ENCODE measurements at regions not wholly inside any gene's neighbourhood (a gene's known extent, or its start where the extent isn't known, plus 50 kb on each side); places are given as distances from the start of the nearest gene placed in this dataset.

DNA sequence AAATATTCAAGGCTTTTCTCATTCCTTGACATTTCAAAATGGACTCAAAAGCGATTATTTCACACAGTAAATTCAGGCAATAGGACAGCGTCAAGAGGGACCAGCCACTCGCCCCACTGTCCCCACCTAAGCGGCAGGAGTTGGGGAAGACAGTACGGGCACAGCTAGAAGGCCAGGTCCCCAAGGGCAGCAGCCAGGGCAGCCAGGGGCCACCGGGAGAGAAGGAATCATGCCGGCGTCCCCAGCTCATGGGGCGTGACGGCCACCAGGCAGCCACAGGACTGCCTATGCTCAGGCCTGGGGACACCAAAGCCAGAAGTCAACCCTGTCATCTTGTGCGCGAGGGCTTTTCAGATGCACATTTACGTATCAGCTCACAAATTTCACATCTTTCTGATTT lies 225.7 kb upstream of the PPP2R2D start:
- CTCF ChIA-PET: no interaction called here
- no peak for FAIRE-seq

More for the DNA sequence above, 225.7 kb upstream of the PPP2R2D start:
- DNase-seq (ENCODE audit: low read depth, low spot score) (no peak), ATAC-seq (no peak)
- no peaks in the 10 kb centered on the region for H3K4me1 ChIP-seq (ENCODE audit: control insufficient read depth, insufficient read depth, low read length)
- no peak overlapping the region for H3K9ac ChIP-seq (ENCODE audit: control insufficient read depth, insufficient read depth, low read length)
- H2AFZ ChIP-seq (ENCODE audit: control insufficient read depth, low read depth, low read length): no peak overlapping the region
- TF ChIP-seq, protein P1, sequence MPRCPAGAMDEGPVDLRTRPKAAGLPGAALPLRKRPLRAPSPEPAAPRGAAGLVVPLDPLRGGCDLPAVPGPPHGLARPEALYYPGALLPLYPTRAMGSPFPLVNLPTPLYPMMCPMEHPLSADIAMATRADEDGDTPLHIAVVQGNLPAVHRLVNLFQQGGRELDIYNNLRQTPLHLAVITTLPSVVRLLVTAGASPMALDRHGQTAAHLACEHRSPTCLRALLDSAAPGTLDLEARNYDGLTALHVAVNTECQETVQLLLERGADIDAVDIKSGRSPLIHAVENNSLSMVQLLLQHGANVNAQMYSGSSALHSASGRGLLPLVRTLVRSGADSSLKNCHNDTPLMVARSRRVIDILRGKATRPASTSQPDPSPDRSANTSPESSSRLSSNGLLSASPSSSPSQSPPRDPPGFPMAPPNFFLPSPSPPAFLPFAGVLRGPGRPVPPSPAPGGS (IDR thresholded peaks at IDR 0.05; ENCODE audit: borderline replicate concordance, insufficient read depth, low read depth, low read length, poor library complexity, severe bottlenecking): no peak
- TF ChIP-seq TCF12 (IDR thresholded peaks at IDR 0.05; ENCODE audit: low read depth, low read length) (no peak), EZH2 (IDR thresholded peaks at IDR 0.05; ENCODE audit: borderline replicate concordance, control insufficient read depth, low read depth, low read length) (no peak), TCF7 (IDR thresholded peaks at IDR 0.05; ENCODE audit: borderline replicate concordance) (no peak), SIX5 (IDR thresholded peaks at IDR 0.05; ENCODE audit: low read depth, low read length, severe bottlenecking) (no peak), HDAC6 (IDR thresholded peaks at IDR 0.05; ENCODE audit: unreplicated experiment) (no peak), TCF3 (IDR thresholded peaks at IDR 0.05; ENCODE audit: borderline replicate concordance, insufficient read depth, low read depth, low read length) (no peak), GATAD2B (conservative IDR thresholded peaks at IDR 0.05; ENCODE audit: low read depth) (no peak), FOXK2 (IDR thresholded peaks at IDR 0.05) (no peak), YY1 (IDR thresholded peaks at IDR 0.05; ENCODE audit: low read depth, low read length) (no peak), JUND (IDR thresholded peaks at IDR 0.05; ENCODE audit: low read depth, low read length) (no peak)
- TF ChIP-seq, protein P2, sequence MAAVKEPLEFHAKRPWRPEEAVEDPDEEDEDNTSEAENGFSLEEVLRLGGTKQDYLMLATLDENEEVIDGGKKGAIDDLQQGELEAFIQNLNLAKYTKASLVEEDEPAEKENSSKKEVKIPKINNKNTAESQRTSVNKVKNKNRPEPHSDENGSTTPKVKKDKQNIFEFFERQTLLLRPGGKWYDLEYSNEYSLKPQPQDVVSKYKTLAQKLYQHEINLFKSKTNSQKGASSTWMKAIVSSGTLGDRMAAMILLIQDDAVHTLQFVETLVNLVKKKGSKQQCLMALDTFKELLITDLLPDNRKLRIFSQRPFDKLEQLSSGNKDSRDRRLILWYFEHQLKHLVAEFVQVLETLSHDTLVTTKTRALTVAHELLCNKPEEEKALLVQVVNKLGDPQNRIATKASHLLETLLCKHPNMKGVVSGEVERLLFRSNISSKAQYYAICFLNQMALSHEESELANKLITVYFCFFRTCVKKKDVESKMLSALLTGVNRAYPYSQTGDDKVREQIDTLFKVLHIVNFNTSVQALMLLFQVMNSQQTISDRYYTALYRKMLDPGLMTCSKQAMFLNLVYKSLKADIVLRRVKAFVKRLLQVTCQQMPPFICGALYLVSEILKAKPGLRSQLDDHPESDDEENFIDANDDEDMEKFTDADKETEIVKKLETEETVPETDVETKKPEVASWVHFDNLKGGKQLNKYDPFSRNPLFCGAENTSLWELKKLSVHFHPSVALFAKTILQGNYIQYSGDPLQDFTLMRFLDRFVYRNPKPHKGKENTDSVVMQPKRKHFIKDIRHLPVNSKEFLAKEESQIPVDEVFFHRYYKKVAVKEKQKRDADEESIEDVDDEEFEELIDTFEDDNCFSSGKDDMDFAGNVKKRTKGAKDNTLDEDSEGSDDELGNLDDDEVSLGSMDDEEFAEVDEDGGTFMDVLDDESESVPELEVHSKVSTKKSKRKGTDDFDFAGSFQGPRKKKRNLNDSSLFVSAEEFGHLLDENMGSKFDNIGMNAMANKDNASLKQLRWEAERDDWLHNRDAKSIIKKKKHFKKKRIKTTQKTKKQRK (IDR thresholded peaks at IDR 0.05; ENCODE audit: low read depth, low read length): no peak
- TF ChIP-seq, protein P3, sequence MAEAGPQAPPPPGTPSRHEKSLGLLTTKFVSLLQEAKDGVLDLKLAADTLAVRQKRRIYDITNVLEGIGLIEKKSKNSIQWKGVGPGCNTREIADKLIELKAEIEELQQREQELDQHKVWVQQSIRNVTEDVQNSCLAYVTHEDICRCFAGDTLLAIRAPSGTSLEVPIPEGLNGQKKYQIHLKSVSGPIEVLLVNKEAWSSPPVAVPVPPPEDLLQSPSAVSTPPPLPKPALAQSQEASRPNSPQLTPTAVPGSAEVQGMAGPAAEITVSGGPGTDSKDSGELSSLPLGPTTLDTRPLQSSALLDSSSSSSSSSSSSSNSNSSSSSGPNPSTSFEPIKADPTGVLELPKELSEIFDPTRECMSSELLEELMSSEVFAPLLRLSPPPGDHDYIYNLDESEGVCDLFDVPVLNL (IDR thresholded peaks at IDR 0.05; ENCODE audit: low read depth, low read length): no peak
- 49% methylated on average over 13 of the region's 13 CpGs for WGBS (ENCODE audit: insufficient coverage, insufficient replicate concordance, low lambda C conversion rate, missing lambda C conversion rate)
- no peaks in the 10 kb centered on the region for H4K20me1 ChIP-seq (ENCODE audit: control insufficient read depth, insufficient read depth)
- ChIA-PET POLR2A (no interaction called here), RAD21 (ENCODE audit: unreplicated experiment) (no interaction called here), SMC1A (ENCODE audit: uncharacterized antibody, unreplicated experiment) (no interaction called here)
- no peaks in the 10 kb centered on the region for H3K27me3 ChIP-seq (replicated peaks in 1 of 2; ENCODE audit: control insufficient read depth in 2 of 2, insufficient read depth in 2 of 2, low read length in 1 of 2)
- BruUV-seq (replicated peaks): no TSS peak
- H3K4me3 ChIP-seq: no peak overlapping the region
- no peaks in the 10 kb centered on the region for H3K79me2 ChIP-seq (ENCODE audit: control insufficient read depth, insufficient read depth, low read length)
- no peaks in the 10 kb centered on the region for H3K36me3 ChIP-seq (ENCODE audit: control insufficient read depth in 2 of 2, insufficient read depth in 2 of 2, low read length in 1 of 2)
- no peak overlapping the region for H3K4me2 ChIP-seq (ENCODE audit: control insufficient read depth, insufficient read depth)
- intact Hi-C loops (cut with micrococcal nuclease; ENCODE audit: unreplicated experiment): no loop called here
- no peaks in the 10 kb centered on the region; the same call in 2 of the 3 replicates for H3K9me3 ChIP-seq (replicated peaks; ENCODE audit: control insufficient read depth, insufficient read depth, low read length)
- in situ Hi-C loops (cut with MboI): no loop called here
- no peak overlapping the region for H3K27ac ChIP-seq (ENCODE audit: control insufficient read depth, insufficient read depth)
